ENCODE measurements at regions not wholly inside any gene's neighbourhood (a gene's known extent, or its start where the extent isn't known, plus 50 kb on each side); places are given as distances from the start of the nearest gene placed in this dataset.
"Not testable (repeated sequence)": the region's sequence is repeated elsewhere in the genome, so short reads cannot be mapped to it uniquely, and the experiment has no call there.

DNA sequence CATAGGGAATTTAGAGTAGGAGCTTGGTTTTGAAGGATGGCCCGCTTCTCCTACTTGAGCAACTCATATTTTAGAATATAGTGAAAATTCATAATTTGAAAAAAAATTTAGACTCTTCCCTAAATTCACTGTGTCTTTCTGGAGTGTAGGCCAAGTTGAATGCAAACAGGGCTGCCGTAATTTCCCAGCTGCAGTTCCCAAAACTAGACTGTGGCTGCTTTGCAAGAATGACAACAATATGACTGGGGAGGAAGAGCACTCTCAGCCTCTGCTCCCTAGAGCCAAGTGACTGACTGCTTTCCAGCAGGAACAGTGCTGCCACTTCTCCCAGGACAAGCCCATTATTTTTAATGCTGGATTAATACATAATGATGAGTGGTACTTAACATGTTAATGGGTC is 209.0 kb downstream of the RHOU start:
- H3K4me1 ChIP-seq (replicated peaks; ENCODE audit: insufficient read depth): no peaks in the 10 kb centered on the region

DNA sequence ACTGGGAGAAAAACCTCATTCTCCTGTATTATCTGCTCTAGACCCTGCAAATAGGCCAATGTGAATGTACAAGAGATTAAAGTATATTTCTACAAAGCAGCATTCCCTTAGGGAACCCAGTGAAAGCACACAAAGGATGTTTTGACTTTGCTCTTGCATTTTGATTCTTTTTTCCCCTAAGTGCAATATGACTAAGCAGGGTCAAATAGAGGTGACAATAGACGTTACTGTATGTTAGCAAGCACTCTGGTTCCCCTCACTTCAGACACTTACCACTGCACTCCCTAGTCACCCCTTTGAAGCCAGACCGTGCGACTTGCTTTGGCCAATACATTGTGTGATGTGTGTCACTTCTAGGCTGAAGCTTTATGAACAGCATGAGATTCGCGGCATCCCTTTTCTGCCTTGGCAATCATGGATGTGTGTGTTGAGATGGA is 209.7 kb downstream of the RHOU start:
- no peak for DNase-seq
- Histone ChIP-seq H3K27me3 (ENCODE audit: insufficient read depth, low read depth) (peaks cover 55% of the 10 kb centered on the region), H3K79me2 (ENCODE audit: low read depth) (no peaks in the 10 kb centered on the region), H3K27ac (no peak overlapping the region), H2AFZ (no peak overlapping the region), H4K20me1 (ENCODE audit: insufficient read depth) (no peaks in the 10 kb centered on the region), H3K9me3 (ENCODE audit: insufficient read depth, low read depth) (peaks cover 3% of the 10 kb centered on the region; the same call in 1 of the 2 replicates), H3K4me1 (replicated peaks; ENCODE audit: insufficient read depth) (no peaks in the 10 kb centered on the region), H3K4me2 (no peak overlapping the region), H3K9me2 (ENCODE audit: insufficient read depth) (no peaks in the 10 kb centered on the region), H3K36me3 (ENCODE audit: low read depth) (no peaks in the 10 kb centered on the region), H3K4me3 (no peak overlapping the region), H3F3A (ENCODE audit: insufficient read depth, low read depth) (no peaks in the 10 kb centered on the region)
- TF ChIP-seq, protein P1, sequence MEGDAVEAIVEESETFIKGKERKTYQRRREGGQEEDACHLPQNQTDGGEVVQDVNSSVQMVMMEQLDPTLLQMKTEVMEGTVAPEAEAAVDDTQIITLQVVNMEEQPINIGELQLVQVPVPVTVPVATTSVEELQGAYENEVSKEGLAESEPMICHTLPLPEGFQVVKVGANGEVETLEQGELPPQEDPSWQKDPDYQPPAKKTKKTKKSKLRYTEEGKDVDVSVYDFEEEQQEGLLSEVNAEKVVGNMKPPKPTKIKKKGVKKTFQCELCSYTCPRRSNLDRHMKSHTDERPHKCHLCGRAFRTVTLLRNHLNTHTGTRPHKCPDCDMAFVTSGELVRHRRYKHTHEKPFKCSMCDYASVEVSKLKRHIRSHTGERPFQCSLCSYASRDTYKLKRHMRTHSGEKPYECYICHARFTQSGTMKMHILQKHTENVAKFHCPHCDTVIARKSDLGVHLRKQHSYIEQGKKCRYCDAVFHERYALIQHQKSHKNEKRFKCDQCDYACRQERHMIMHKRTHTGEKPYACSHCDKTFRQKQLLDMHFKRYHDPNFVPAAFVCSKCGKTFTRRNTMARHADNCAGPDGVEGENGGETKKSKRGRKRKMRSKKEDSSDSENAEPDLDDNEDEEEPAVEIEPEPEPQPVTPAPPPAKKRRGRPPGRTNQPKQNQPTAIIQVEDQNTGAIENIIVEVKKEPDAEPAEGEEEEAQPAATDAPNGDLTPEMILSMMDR (conservative IDR thresholded peaks at IDR 0.05): no peak
- no peak for TF ChIP-seq EZH2 (IDR thresholded peaks at IDR 0.05; ENCODE audit: low read depth)
- POLR2A ChIA-PET (ENCODE audit: unreplicated experiment): no interaction called here
- BruUV-seq (replicated peaks): no TSS peak
- intact Hi-C loops (cut with micrococcal nuclease; ENCODE audit: unreplicated experiment): no loop called here
- CTCF ChIA-PET: no interaction called here

More for the DNA sequence above, 209.0 kb downstream of the RHOU start:
- intact Hi-C loops (cut with micrococcal nuclease; ENCODE audit: unreplicated experiment): no loop called here
- Histone ChIP-seq H2AFZ (no peak overlapping the region), H3K79me2 (ENCODE audit: low read depth) (no peaks in the 10 kb centered on the region), H3K4me2 (no peak overlapping the region), H3K9me2 (ENCODE audit: insufficient read depth) (no peaks in the 10 kb centered on the region), H3K36me3 (ENCODE audit: low read depth) (no peaks in the 10 kb centered on the region), H3F3A (ENCODE audit: insufficient read depth, low read depth) (no peaks in the 10 kb centered on the region), H3K27ac (no peak overlapping the region), H4K20me1 (ENCODE audit: insufficient read depth) (no peaks in the 10 kb centered on the region), H3K9me3 (ENCODE audit: insufficient read depth, low read depth) (peaks cover 3% of the 10 kb centered on the region; the same call in 1 of the 2 replicates), H3K4me3 (no peak overlapping the region), H3K27me3 (ENCODE audit: insufficient read depth, low read depth) (peaks cover 55% of the 10 kb centered on the region)
- no peak for DNase-seq
- CTCF ChIA-PET: no interaction called here
- no peak for TF ChIP-seq EZH2 (IDR thresholded peaks at IDR 0.05; ENCODE audit: low read depth)
- TF ChIP-seq, protein P1 (conservative IDR thresholded peaks at IDR 0.05): no peak
- BruUV-seq (replicated peaks): no TSS peak
- POLR2A ChIA-PET (ENCODE audit: unreplicated experiment): no interaction called here

GRCh38 chr1:228945885-228946284 is 210.6 kb downstream of the RHOU start:
- no TSS peak for BruUV-seq (replicated peaks)
- Histone ChIP-seq H4K20me1 (ENCODE audit: insufficient read depth) (no peaks in the 10 kb centered on the region), H3K79me2 (ENCODE audit: low read depth) (no peaks in the 10 kb centered on the region), H3K36me3 (ENCODE audit: low read depth) (no peaks in the 10 kb centered on the region), H3K4me1 (replicated peaks; ENCODE audit: insufficient read depth) (no peaks in the 10 kb centered on the region), H3K27ac (no peak overlapping the region), H3K27me3 (ENCODE audit: insufficient read depth, low read depth) (peaks cover 46% of the 10 kb centered on the region), H3K9me3 (ENCODE audit: insufficient read depth, low read depth) (peaks cover 3% of the 10 kb centered on the region; the same call in 1 of the 2 replicates), H3F3A (ENCODE audit: insufficient read depth, low read depth) (no peaks in the 10 kb centered on the region), H3K4me2 (no peak overlapping the region), H3K9me2 (ENCODE audit: insufficient read depth) (no peaks in the 10 kb centered on the region), H3K4me3 (no peak overlapping the region), H2AFZ (no peak overlapping the region)
- POLR2A ChIA-PET (ENCODE audit: unreplicated experiment): no interaction called here
- no peak for TF ChIP-seq EZH2 (IDR thresholded peaks at IDR 0.05; ENCODE audit: low read depth)
- TF ChIP-seq, protein P1 (conservative IDR thresholded peaks at IDR 0.05): no peak
- intact Hi-C loops (cut with micrococcal nuclease; ENCODE audit: unreplicated experiment): no loop called here
- CTCF ChIA-PET: no interaction called here
- DNase-seq: no peak

DNA sequence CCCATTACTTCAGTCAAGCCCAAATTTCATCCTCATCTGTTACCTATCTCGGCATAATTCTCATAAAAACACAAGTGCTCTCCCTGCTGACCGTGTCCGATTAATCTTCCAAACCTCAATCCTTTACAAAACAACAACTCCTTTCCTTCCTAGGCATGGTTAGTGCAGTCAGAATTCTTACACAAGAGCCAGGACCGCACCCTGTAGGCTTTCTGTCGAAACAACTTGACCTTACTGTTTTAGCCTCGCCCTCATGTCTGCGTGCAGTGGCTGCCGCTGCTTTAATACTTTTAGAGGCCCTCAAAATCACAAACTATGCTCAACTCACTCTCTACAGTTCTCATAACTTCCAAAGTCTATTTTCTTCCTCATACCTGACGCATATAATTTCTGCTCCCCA is 214.3 kb downstream of the RHOU start:
- H3K36me3 ChIP-seq (ENCODE audit: low read depth); intact Hi-C loops (cut with micrococcal nuclease; ENCODE audit: unreplicated experiment); H3K9me3 ChIP-seq (ENCODE audit: insufficient read depth, low read depth); H4K20me1 ChIP-seq (ENCODE audit: insufficient read depth); POLR2A ChIA-PET (ENCODE audit: unreplicated experiment); H3K9me2 ChIP-seq (ENCODE audit: insufficient read depth); H2AFZ ChIP-seq; CTCF ChIA-PET; H3K4me1 ChIP-seq (replicated peaks; ENCODE audit: insufficient read depth); DNase-seq; H3K4me3 ChIP-seq; H3F3A ChIP-seq (ENCODE audit: insufficient read depth, low read depth); H3K4me2 ChIP-seq; BruUV-seq (replicated peaks); H3K27ac ChIP-seq; H3K79me2 ChIP-seq (ENCODE audit: low read depth): not testable (repeated sequence)
- H3K27me3 ChIP-seq (ENCODE audit: insufficient read depth, low read depth): peaks cover 39% of the 10 kb centered on the region

Data from PC-9 (cell line).